Activated B cell treated with CpG ODN at 0.5 μM for 24 hours (primary cell): ENCODE measurements at regions not wholly inside any gene's neighbourhood (a gene's known extent, or its start where the extent isn't known, plus 50 kb on each side); places are given as distances from the start of the nearest gene placed in this dataset.
"Not testable (repeated sequence)": the region's sequence is repeated elsewhere in the genome, so short reads cannot be mapped to it uniquely, and the experiment has no call there.

Experiments
- ATAC-seq: fragments of 200-7000 bp; cut with Tn5 transposase; one replicate; pipeline ENCODE4 v1.10.0; 2021; ENCODE audit warnings: low read depth, mild to moderate bottlenecking, moderate library complexity
- CTCF ChIA-PET: fragments of 350-600 bp; sonication (Branson Sonifier 250); formaldehyde crosslinking; loops from one replicate; lab custom pipeline; 2021; ENCODE audit warnings: antibody characterized with exemption; lab: Charles Lee
- POLR2A ChIA-PET: fragments of 350-600 bp; sonication (Branson Sonifier 250); formaldehyde crosslinking; loops from one replicate; lab custom pipeline; 2021; ENCODE audit warnings: antibody characterized with exemption; lab: Charles Lee
- DNase-seq: peaks from one replicate; pipeline ENCODE4 v3.0.0; 2022
- H3K27ac Mint-ChIP-seq: one replicate; pipeline ENCODE4 v1.8.0; 2020; ENCODE audit warnings: mixed read lengths
- H3K27me3 Mint-ChIP-seq: one replicate; pipeline ENCODE4 v1.8.0; 2021; ENCODE audit warnings: mixed read lengths
- H3K36me3 Mint-ChIP-seq: one replicate; pipeline ENCODE4 v1.8.0; 2021; ENCODE audit warnings: low read depth, mixed read lengths
- H3K4me1 Mint-ChIP-seq: one replicate; pipeline ENCODE4 v1.8.0; 2021; ENCODE audit warnings: mixed read lengths
- H3K4me3 Mint-ChIP-seq: one replicate; pipeline ENCODE4 v1.8.0; 2020; ENCODE audit warnings: mild to moderate bottlenecking, mixed read lengths
- H3K9me3 Mint-ChIP-seq: one replicate; pipeline ENCODE4 v1.8.0; 2020; ENCODE audit warnings: mixed read lengths
- intact Hi-C: fragments of 100-400 bp; cut with micrococcal nuclease; formaldehyde crosslinking; loops from one replicate; pipeline ENCODE4 v1.15.1; 2024

GRCh38 chr20:26057135-26057752 lies 360.6 kb upstream of the ZNF337 start:
- H3K4me3 Mint-ChIP-seq, ATAC-seq, H3K27ac Mint-ChIP-seq, H3K9me3 Mint-ChIP-seq, H3K4me1 Mint-ChIP-seq, POLR2A ChIA-PET, H3K27me3 Mint-ChIP-seq, H3K36me3 Mint-ChIP-seq, DNase-seq, intact Hi-C loops, CTCF ChIA-PET: not testable (repeated sequence)

- POLR2A ChIA-PET, H3K4me3 Mint-ChIP-seq, H3K9me3 Mint-ChIP-seq, H3K27me3 Mint-ChIP-seq, H3K36me3 Mint-ChIP-seq, intact Hi-C loops, H3K4me1 Mint-ChIP-seq, DNase-seq, CTCF ChIA-PET, H3K27ac Mint-ChIP-seq, ATAC-seq: not testable (repeated sequence)
These were observed 329.1 kb upstream of the ZNF337 start for GRCh38 chr20:26025792-26026191.

GRCh38 chr20:26010942-26011276 lies 314.3 kb upstream of the ZNF337 start:
- DNase-seq, H3K36me3 Mint-ChIP-seq, H3K27me3 Mint-ChIP-seq, POLR2A ChIA-PET, intact Hi-C loops, ATAC-seq, H3K9me3 Mint-ChIP-seq, CTCF ChIA-PET, H3K4me1 Mint-ChIP-seq: not testable (repeated sequence)
- peak overlapping the region; percentile 96 for H3K4me3 Mint-ChIP-seq
- H3K27ac Mint-ChIP-seq = peak overlapping the region; percentile 90

- DNase-seq, H3K27me3 Mint-ChIP-seq, H3K4me1 Mint-ChIP-seq, intact Hi-C loops, ATAC-seq, POLR2A ChIA-PET, H3K9me3 Mint-ChIP-seq, H3K36me3 Mint-ChIP-seq, CTCF ChIA-PET: not testable (repeated sequence)
- H3K4me3 Mint-ChIP-seq = peak overlapping the region; percentile 96
- H3K27ac Mint-ChIP-seq = peak overlapping the region; percentile 90
These were observed 313.7 kb upstream of the ZNF337 start for GRCh38 chr20:26010224-26010941.

- peak overlapping the region; percentile 90 for H3K27ac Mint-ChIP-seq
- intact Hi-C loops, CTCF ChIA-PET, H3K36me3 Mint-ChIP-seq, POLR2A ChIA-PET, H3K27me3 Mint-ChIP-seq, H3K9me3 Mint-ChIP-seq, H3K4me1 Mint-ChIP-seq: not testable (repeated sequence)
- peak; percentile 66 for ATAC-seq
- H3K4me3 Mint-ChIP-seq = peak overlapping the region; percentile 96
- peak; percentile 54 for DNase-seq
These were observed 313.0 kb upstream of the ZNF337 start for GRCh38 chr20:26009402-26010223.

- H3K4me1 Mint-ChIP-seq, H3K27me3 Mint-ChIP-seq, H3K36me3 Mint-ChIP-seq, ATAC-seq, H3K27ac Mint-ChIP-seq, POLR2A ChIA-PET, intact Hi-C loops, H3K9me3 Mint-ChIP-seq, CTCF ChIA-PET, H3K4me3 Mint-ChIP-seq, DNase-seq: not testable (repeated sequence)
These were observed 311.4 kb upstream of the ZNF337 start for GRCh38 chr20:26008026-26008425.

- CTCF ChIA-PET, H3K27ac Mint-ChIP-seq, ATAC-seq, POLR2A ChIA-PET, DNase-seq, H3K9me3 Mint-ChIP-seq, H3K36me3 Mint-ChIP-seq, H3K4me1 Mint-ChIP-seq, intact Hi-C loops, H3K27me3 Mint-ChIP-seq, H3K4me3 Mint-ChIP-seq: not testable (repeated sequence)
These were observed 309.5 kb upstream of the ZNF337 start for GRCh38 chr20:26006164-26006563.

GRCh38 chr20:26003959-26004358 lies 307.3 kb upstream of the ZNF337 start:
- H3K27ac Mint-ChIP-seq, intact Hi-C loops, CTCF ChIA-PET, H3K36me3 Mint-ChIP-seq, ATAC-seq, H3K4me1 Mint-ChIP-seq, H3K9me3 Mint-ChIP-seq, POLR2A ChIA-PET, DNase-seq, H3K4me3 Mint-ChIP-seq, H3K27me3 Mint-ChIP-seq: not testable (repeated sequence)

GRCh38 chr20:25997367-25998038 lies 300.9 kb upstream of the ZNF337 start:
- intact Hi-C loops, H3K4me3 Mint-ChIP-seq, ATAC-seq, POLR2A ChIA-PET, CTCF ChIA-PET, H3K36me3 Mint-ChIP-seq, H3K4me1 Mint-ChIP-seq, H3K27ac Mint-ChIP-seq, H3K9me3 Mint-ChIP-seq, DNase-seq: not testable (repeated sequence)
- peaks cover 11% of the 10 kb centered on the region for H3K27me3 Mint-ChIP-seq
